ENCODE measurements at regions not wholly inside any gene's neighbourhood (a gene's known extent, or its start where the extent isn't known, plus 50 kb on each side); places are given as distances from the start of the nearest gene placed in this dataset.
A peak's percentile ranks its signal among the peaks of the same experiment; 100 is the strongest.
"Not testable (repeated sequence)": the region's sequence is repeated elsewhere in the genome, so short reads cannot be mapped to it uniquely, and the experiment has no call there.

GRCh38 chr18:43970656-43971055, 693.4 kb upstream of the SYT4 start:
- no peak for DNase-seq (ENCODE audit: low spot score)

GRCh38 chr18:43978174-43978573, 700.9 kb upstream of the SYT4 start:
- no peak for DNase-seq (ENCODE audit: low spot score)

DNA sequence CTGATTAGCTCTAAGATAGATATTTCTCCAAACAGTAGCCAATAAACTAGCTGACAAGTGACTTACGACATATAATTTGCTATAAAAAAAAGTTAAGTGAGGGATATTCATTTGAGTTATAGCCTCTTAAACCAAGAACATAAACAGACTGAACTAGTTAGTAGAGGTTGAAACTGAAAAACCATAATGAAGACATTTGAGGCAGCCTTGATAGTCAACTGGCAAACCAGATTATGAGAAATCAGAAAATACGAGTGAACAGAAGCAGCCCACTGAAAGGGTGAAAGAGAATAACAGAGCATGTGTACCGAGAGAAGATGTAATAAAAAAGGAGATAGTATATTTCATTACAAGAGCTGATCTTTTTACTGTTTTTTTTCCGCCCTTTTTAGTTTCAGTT, 698.1 kb upstream of the SETBP1 start:
- DNase-seq (ENCODE audit: low spot score): no peak

DNA sequence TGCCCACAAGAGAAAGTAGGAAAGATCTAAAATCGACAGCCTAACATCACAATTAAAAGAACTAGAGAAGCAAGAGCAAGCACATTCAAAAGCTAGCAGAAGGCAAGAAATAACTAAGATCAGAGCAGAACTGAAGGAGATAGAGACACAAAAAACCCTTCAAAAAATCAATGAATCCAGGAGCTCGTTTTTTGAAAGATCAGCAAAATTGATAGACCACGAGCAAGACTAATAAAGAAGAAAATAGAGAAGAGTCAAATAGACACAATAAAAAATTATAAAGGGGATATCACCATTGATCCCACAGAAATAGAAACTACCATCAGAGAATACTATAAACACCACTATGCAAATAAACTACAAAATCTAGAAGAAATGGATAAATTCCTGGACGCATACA, 693.6 kb upstream of the SETBP1 start:
- DNase-seq (ENCODE audit: low spot score): not testable (repeated sequence)

- no peak for DNase-seq (ENCODE audit: low spot score)
Measured at GRCh38 chr18:43992741-43993140, 687.9 kb upstream of the SETBP1 start.

DNA sequence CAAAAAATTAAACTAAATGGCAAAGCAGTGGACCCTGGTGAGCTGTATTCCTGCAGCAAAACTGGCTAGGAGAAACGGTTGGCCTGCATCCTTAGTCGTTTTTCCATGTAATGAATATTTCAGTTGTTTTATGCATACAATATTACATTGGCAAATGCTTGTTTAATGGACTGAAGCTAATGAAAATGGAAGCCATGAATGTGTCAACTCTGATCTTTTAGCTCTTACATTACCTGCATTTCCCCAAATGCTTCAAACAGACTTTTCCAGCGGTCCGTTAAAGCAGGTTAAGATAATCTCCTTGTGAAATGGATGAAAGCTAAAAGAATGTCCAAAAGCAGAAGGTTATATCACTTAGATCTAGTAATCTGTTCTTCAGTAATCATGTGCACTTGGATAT, 686.3 kb upstream of the SETBP1 start:
- no peak for DNase-seq (ENCODE audit: low spot score)

DNA sequence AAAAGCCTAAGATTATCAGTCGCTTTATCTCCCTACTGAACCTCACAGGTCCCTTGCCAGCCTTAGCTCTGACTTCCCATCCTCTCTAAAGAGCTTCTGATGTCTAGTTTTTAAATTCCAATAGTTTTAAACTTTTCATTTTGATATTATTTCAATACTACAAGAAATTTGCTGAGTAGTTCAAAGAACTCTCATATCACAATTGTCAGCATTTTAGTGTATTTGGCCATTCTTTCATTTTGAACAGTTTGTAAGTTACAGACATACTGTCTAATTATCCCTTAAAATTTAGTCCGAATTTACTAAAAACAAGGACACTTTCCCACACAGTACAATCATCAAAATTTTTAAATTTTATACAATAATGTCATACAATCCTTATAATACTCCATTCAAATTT, 666.8 kb upstream of the SETBP1 start:
- DNase-seq (ENCODE audit: low spot score): no peak

DNA sequence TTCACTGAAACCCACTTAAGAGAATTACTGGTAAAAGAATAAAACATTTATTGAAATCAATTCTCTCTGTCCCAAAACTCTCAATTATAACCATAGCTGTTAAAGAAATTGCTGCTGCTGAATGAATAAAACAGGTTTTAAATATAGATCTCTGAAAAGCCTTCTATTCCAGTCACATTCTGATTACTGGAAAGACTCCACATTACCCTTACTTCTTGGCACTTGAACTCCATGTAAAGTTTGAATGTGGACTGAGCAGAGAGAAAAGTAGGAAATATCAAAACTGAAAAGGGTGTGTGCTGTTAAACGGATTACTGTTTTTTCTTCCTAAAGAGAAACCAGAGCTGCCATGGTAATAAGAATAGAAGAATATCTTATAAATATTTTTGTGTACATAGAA, 655.3 kb upstream of the SETBP1 start:
- DNase-seq (ENCODE audit: low spot score): no peak

DNA sequence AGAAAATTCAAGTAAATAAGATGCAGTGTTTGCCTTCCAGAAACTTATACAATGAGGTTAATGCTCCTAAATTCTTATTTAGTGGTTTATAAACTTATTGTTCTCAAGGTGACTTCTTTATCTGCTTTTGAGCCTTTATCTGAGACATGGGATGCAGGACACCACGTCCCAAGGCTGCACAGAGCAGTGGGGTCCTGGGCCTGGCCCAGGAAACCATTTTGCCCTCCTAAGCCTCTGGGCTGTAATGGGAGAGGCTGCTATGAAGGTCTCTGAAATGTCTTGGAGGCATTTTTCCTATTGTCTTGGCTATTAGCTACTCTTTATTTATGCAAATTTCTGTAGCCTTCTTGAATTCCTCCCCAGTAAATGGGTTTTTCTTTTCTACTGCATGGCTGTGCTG, 652.6 kb upstream of the SETBP1 start:
- no peak for DNase-seq (ENCODE audit: low spot score)

GRCh38 chr18:44031063-44031462, 649.6 kb upstream of the SETBP1 start:
- DNase-seq (ENCODE audit: low spot score): no peak

GRCh38 chr18:44033144-44033701, 647.5 kb upstream of the SETBP1 start:
- peak; percentile 2 for DNase-seq (ENCODE audit: low spot score)

- no peak for DNase-seq (ENCODE audit: low spot score)
Measured at GRCh38 chr18:44035554-44035953, 645.1 kb upstream of the SETBP1 start.

- DNase-seq (ENCODE audit: low spot score): no peak
Measured at GRCh38 chr18:44036501-44036900, 644.2 kb upstream of the SETBP1 start.

GRCh38 chr18:44039216-44039615, 641.5 kb upstream of the SETBP1 start:
- no peak for DNase-seq (ENCODE audit: low spot score)

DNA sequence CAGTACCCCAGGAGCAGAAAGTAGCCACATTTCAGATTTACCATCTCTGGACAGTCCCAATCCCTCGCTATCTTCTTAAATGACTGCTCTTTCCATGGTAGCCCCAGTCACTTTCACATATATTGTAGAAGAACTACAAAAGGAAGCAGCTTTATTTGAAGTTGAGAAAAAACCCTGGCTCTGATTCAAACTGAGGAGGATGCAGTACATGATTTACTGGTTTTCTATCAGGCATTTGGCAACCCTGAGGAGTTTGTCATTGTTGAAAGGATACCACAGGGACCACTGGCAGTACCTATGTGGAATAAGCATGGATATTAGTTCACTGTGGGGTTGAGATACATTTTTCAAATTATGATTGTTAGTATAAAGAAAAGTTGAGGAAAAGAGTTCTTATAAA, 640.9 kb upstream of the SETBP1 start:
- no peak for DNase-seq (ENCODE audit: low spot score)

DNA sequence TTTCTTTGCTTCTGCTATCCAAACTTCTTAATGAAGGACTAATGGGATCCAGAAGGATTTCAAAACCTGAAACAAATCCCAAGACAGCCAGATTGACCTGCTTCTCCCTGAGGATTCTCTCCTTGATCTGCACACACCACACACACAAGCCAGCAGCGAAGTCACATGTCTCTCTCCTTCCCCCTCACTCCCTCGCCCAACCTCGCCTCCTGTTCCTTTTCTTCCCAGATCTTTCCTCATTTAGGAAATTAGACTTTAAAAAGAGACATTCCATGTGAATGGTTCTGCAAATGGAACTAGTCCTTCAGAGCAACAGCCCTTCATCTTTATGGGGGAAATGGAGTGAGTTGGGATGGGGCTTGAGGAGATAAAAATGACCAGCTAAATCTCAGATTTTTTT, 639.1 kb upstream of the SETBP1 start:
- no peak for DNase-seq (ENCODE audit: low spot score)

DNA sequence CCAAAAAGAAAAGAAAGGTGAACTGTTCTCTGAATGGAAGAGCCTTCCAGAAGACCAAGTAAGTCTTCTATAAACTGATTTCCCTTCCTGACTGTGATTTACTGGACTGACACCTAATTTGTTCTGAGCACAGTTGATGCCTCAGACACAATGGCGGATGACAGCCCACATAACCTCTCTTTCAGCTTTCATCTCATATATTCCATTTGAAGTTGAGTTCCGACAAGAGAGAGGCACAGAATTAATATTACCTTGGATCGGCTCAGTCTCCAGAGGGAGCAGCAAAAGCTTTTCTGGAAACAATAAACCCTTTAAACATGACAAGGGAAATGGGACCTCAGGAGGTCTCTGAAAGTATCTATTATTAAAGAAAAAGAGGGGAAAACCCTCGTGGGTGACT, 638.7 kb upstream of the SETBP1 start:
- DNase-seq (ENCODE audit: low spot score): no peak

DNA sequence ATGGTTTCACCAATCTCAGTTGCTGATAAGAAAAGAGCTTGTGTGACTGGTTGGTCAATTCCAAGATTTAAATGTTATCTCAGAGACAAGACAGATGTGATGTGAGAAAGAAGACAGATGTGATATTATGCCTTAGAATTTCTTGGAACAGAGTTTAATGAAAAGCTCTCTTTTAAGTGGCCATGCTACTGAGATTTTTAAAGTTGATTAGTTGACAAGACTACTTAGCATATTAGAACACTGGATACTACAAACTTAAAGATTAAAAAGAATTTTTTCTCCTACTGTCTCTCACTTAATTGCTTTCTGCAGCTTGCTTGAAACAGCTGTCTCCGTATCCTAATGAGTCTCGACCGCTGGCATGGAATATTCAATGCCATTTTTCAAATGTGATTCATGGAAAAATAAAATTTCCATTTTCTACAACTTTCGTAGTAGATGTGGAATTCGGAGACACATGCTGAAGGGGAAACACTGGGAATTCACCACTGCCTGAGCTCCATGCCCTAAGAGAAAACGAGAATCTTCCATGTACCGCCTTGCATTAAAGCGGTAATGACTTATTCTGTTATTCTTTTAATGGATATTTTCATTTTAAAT, 634.2 kb upstream of the SETBP1 start:
- no peak for DNase-seq (ENCODE audit: low spot score)

GRCh38 chr18:44047585-44047984, 633.1 kb upstream of the SETBP1 start:
- DNase-seq (ENCODE audit: low spot score): no peak

GRCh38 chr18:44048435-44048834, 632.3 kb upstream of the SETBP1 start:
- no peak for DNase-seq (ENCODE audit: low spot score)

DNA sequence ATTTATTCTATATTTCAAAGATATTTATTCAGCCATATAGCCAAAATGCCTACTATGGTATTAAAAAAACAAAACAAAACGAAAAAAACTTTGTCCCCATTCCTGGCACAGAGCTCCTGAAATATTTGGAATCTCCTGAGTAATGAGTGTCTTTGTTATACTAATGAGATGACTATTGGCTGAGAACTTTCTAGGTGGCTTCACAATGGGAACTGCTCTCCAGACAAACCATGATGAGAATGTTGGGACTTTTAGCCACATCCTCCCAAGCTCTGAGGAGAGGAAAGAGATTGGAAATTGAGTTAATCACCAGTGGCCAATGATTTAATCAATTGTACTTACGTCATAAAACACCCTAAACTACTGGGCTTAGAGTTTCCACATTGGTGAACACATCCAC, 631.8 kb upstream of the SETBP1 start:
- DNase-seq (ENCODE audit: low spot score): no peak

DNA sequence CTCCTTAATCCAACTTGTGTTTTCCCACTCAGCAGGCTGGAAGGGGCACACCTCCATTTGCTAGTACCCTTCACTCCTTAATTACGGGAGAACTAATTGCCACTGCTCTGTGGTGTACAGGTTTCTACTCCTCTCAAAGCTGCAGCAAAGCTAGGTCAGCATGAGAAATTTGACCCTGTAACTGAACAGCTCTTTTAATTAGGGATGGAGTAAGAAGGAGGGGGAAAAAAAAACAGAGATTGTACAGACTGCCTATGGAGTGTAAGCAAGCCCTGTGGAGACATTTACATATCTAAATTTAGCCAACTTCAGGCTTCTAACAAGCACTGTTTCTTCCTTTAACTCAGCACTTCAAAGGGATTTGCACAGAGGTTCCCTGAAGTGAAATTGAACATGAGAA, 629.7 kb upstream of the SETBP1 start:
- no peak for DNase-seq (ENCODE audit: low spot score)

DNA sequence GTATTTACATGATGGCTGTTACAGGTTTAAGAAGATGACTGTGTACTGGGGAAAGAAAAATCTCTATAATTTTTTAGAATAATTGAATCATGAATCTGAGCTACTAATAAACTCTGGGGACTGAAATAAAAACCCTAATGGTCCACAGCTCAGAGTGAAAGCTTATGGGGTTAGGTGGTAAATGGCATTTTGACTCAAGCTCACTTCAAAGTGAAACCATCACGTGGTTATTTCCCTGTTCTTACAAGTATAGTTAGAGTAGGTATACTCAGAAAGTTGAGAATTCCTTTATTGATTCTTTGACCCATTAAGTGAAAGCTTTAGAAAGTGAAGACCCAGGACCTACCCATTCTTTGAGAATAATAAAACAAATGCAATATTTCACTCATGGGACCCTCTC, 626.2 kb upstream of the SETBP1 start:
- DNase-seq (ENCODE audit: low spot score): no peak

- no peak for DNase-seq (ENCODE audit: low spot score)
Measured at GRCh38 chr18:44060197-44060596, 620.5 kb upstream of the SETBP1 start.

GRCh38 chr18:44061438-44061837, 619.2 kb upstream of the SETBP1 start:
- DNase-seq (ENCODE audit: low spot score): no peak
